Epidermal melanocyte (primary cell): ENCODE measurements at regions not wholly inside any gene's neighbourhood (a gene's known extent, or its start where the extent isn't known, plus 50 kb on each side); places are given as distances from the start of the nearest gene placed in this dataset.

ENCODE experiments used
- DNase-seq: peaks from one replicate; pipeline ENCODE4 v3.0.0; 2011; ENCODE audit warnings: low spot score; ENCODE audit not compliant: insufficient read length

GRCh38 chr1:63116016-63116415 lies 206.4 kb upstream of the FOXD3 start:
- no peak for DNase-seq

DNA sequence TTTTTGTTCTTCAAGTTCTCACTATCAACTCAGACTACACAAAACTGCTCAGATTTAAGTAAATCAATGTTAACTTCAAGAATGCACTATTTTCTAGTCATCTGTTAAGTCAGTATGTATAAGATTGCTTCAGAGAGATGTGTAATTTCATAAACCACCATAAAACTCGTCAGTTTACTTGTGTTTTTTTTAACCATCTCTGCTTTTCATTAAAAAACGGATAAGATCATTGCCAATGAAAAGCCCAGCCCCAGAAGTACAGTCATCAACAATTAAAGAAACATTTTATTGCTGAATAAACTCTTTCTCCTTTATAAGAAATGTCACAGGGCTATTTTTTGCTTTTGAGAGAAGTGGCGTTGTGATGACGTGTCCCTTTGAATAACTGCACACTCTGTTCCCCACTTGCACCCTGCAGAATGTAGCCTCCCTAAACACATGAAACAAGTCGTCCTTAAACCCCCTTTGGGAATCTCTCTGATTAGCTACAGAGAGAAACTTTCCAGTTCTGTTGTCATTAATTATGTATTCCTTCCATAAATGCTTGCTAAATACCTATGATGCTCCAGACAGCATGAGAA lies 202.7 kb upstream of the FOXD3 start:
- no peak for DNase-seq

DNA sequence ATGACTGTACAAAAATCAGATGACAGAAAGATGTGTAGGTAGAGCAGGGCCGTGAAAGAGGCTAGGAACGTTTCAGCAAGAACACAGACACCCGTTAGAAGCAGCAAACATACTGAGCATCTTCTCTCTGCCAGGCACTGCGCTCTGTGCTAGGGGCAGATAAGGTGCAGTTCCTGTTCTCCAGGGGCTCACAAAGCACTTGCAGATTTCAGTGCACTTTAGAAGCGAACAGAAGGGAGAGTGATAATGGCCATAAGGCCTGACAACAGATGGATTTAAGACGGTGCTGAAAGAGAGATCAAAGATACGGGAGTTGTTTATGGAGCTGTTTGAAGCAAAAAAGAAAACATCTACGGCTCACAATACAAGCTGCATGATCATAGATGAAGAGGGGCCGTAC lies 200.3 kb upstream of the FOXD3 start:
- DNase-seq, result no peak

- DNase-seq, result peak; percentile 50
Observed at GRCh38 chr1:63124666-63125191, 197.6 kb upstream of the FOXD3 start.

- no peak for DNase-seq
Observed at GRCh38 chr1:63126104-63126503, 196.3 kb upstream of the FOXD3 start.

GRCh38 chr1:63127376-63127775 lies 195.0 kb upstream of the FOXD3 start:
- no peak for DNase-seq

- no peak for DNase-seq
Observed at GRCh38 chr1:63128556-63128955, 193.8 kb upstream of the FOXD3 start.

- no peak for DNase-seq
Observed at GRCh38 chr1:63129184-63129583, 193.2 kb upstream of the FOXD3 start.

DNA sequence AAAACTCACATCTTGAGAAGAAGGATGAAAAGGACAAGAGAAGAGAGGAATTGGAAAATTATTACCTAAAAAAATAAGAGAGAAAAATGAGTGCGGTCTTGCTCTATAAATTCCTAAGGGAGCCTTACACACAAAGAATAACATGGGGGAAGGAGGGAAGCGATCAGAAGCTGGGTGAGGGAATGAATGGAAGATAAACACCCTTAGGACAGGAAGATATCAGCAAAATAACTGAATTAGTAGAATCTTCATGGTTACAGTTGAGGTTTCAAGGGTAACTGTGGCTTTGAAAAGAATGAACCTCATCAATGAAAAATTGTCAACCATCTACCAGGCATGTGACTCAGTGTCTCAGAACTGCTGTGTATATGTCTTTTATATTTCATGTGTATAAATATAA lies 192.5 kb upstream of the FOXD3 start:
- no peak for DNase-seq

GRCh38 chr1:63134501-63135173 lies 187.7 kb upstream of the FOXD3 start:
- DNase-seq, result no peak

- no peak for DNase-seq
Observed at GRCh38 chr1:63135174-63135512, 187.2 kb upstream of the FOXD3 start.

- DNase-seq, result no peak
Observed at GRCh38 chr1:63135801-63136200, 186.6 kb upstream of the FOXD3 start.

- no peak for DNase-seq
Observed at GRCh38 chr1:63142001-63142400, 180.4 kb upstream of the FOXD3 start.

GRCh38 chr1:63143482-63143881 lies 178.9 kb upstream of the FOXD3 start:
- no peak for DNase-seq

- no peak for DNase-seq
Observed at GRCh38 chr1:63147783-63148182, 174.6 kb upstream of the FOXD3 start.

- peak; percentile 20 for DNase-seq
Observed at GRCh38 chr1:63148825-63149645, 173.3 kb upstream of the FOXD3 start.

GRCh38 chr1:63152572-63152971 lies 169.8 kb upstream of the FOXD3 start:
- no peak for DNase-seq

DNA sequence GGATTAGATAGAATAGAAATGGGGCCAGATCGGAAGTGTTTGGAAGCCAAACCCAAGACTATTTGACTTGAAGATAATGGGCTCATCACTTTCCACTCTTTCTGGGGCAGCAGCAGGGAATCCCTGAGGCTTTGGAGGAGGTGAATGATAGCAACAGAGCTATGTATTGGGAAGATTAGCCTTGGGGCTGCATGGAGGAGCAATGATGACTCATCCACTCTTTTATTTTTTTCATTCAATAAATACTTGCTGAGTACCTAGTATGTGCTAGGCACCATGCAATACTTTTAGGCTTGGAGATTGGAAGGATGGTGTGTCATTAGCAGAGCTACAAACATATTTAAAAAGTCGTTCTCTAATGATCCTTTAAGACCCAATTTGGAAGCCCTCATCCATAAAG lies 166.9 kb upstream of the FOXD3 start:
- no peak for DNase-seq

DNA sequence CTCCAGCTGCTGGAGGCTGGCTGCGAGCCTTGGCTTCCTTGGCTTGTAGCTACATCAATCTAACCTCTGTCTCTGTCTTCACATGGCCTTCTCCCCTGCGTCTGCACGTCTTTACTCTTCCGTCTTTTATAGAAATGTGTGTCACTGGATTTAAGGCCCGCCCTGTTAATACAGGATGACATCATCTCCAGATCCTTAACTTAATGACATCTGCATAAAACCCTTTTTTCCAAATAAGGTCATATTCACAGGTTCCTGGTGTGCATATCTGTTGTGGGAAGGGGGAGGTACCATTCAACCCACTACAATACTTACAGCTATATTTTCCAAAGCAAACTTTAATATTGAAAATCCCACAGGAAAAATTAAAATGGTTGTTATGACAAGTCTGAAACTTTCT lies 165.3 kb upstream of the FOXD3 start:
- DNase-seq, result no peak

GRCh38 chr1:63169057-63169456 lies 153.3 kb upstream of the FOXD3 start:
- DNase-seq, result no peak

- no peak for DNase-seq
Observed at GRCh38 chr1:63173161-63173560, 149.2 kb upstream of the FOXD3 start.

DNA sequence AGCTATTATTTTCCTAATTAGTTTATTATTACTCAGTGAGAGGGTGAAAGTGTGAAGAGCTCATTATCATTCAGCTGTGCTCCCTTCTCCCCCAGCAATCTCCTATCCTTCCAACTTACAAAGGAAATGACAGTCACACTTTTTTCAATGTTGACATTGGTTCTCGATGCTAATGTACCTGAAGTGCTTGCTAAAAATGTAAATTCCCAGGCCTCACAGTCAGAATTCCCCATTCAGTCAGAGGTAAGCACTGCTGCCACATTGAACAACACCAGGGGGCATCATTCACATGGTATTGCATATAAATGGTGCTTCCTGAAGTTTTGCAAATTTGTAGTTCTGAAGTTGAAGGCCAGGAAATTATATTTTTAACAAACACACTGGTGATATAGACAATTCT lies 132.7 kb upstream of the FOXD3 start:
- DNase-seq, result no peak

DNA sequence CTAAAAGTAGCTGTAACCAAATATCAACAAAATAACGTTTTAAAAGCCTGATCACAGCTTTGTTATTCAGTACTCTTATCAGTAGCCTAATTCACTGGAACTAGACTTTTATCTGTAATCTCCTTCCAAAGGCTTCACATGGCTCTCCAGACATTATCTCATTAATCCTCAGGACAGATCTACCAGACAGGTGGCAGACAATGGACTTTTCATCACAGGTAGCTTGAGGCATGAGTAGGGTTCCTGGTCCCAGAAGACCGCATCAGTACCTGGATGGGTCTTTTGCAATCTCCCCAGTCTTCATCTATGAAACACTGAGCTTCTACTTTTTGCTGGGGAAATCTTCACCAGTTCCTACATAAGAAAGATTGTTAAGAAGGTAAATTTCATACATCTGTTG lies 132.2 kb upstream of the FOXD3 start:
- DNase-seq, result no peak
